ENCODE measurements at regions not wholly inside any gene's neighbourhood (a gene's known extent, or its start where the extent isn't known, plus 50 kb on each side); places are given as distances from the start of the nearest gene placed in this dataset.

DNA sequence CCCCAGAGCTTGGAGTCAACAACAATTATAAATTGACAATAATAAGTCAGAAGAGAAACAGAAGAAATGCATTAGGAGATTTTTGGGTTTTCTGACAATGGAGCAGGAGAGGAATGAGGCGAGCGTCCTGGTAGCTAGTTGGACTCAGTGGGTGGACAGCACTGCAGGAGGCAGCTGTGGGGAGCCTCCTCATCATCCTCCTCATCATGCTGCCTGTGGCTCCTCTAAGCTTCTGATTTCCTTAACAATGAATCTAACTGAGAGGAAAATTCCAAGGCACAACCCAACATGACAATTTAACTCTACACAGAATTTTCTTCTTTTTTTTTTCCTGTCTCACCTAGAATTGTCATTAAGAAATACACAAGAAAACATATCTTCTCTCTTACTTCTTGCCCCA, 357.1 kb upstream of the NOCT start:
- BruUV-seq (replicated peaks), result no TSS peak
- ChIA-PET POLR2A (interaction anchor here (0.7 kb wide), 1 partner anchor 13 kb away, joined by 3 read pairs; no protein-coding TSS in a partner anchor), CTCF (interaction anchor here (0.6 kb wide), 1 partner anchor 33 kb away, joined by 4 read pairs; no protein-coding TSS in a partner anchor)
- H3K4me3 Mint-ChIP-seq (ENCODE audit: unreplicated experiment), result no peak overlapping the region
- no peaks in the 10 kb centered on the region for H3K9me3 Mint-ChIP-seq (ENCODE audit: unreplicated experiment)
- H3K27me3 Mint-ChIP-seq (ENCODE audit: insufficient read depth, unreplicated experiment), result no peaks in the 10 kb centered on the region
- TF ChIP-seq CTCF (IDR thresholded peaks at IDR 0.05; ENCODE audit: unreplicated experiment), result no peak
- no peaks in the 10 kb centered on the region for H3K4me1 Mint-ChIP-seq (ENCODE audit: insufficient read depth, unreplicated experiment)
- intact Hi-C loops (cut with micrococcal nuclease), result no loop called here
- no peak for DNase-seq (ENCODE audit: unreplicated experiment)
- H3K36me3 Mint-ChIP-seq (ENCODE audit: insufficient read depth, unreplicated experiment), result no peaks in the 10 kb centered on the region
- H3K27ac Mint-ChIP-seq (ENCODE audit: low read depth, unreplicated experiment), result no peak overlapping the region

GRCh38 chr4:138656990-138657389, 358.6 kb upstream of the NOCT start:
- H3K36me3 Mint-ChIP-seq (ENCODE audit: insufficient read depth, unreplicated experiment), result no peaks in the 10 kb centered on the region
- no peak for TF ChIP-seq CTCF (IDR thresholded peaks at IDR 0.05; ENCODE audit: unreplicated experiment)
- no peak overlapping the region for H3K4me3 Mint-ChIP-seq (ENCODE audit: unreplicated experiment)
- no peaks in the 10 kb centered on the region for H3K27me3 Mint-ChIP-seq (ENCODE audit: insufficient read depth, unreplicated experiment)
- CTCF ChIA-PET, result no interaction called here
- no peak overlapping the region for H3K27ac Mint-ChIP-seq (ENCODE audit: low read depth, unreplicated experiment)
- no TSS peak for BruUV-seq (replicated peaks)
- no peaks in the 10 kb centered on the region for H3K9me3 Mint-ChIP-seq (ENCODE audit: unreplicated experiment)
- POLR2A ChIA-PET, result no interaction called here
- intact Hi-C loops (cut with micrococcal nuclease), result no loop called here
- no peaks in the 10 kb centered on the region for H3K4me1 Mint-ChIP-seq (ENCODE audit: insufficient read depth, unreplicated experiment)
- DNase-seq (ENCODE audit: unreplicated experiment), result no peak

DNA sequence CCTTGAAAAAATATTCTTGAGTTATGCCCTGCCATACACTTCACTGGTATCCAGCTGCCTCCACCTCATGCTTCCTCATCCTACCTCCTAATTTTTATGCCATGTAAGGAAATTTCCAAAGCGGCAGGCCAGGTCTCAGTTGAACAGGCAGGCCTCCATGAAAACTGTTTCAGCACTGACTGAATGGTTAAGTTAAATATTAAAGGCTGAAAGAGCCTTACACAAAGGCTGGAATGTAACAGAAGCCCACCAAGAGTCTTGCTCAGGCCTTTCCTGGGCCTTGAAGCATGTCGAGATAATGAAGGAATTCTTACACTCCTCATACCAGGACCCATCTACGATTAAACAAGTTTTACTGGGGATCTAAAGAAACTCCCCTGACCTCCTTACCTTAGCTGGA, 359.6 kb upstream of the NOCT start:
- Mint-ChIP-seq H3K27ac (ENCODE audit: low read depth, unreplicated experiment) (no peak overlapping the region), H3K9me3 (ENCODE audit: unreplicated experiment) (no peaks in the 10 kb centered on the region), H3K4me3 (ENCODE audit: unreplicated experiment) (no peak overlapping the region), H3K4me1 (ENCODE audit: insufficient read depth, unreplicated experiment) (no peaks in the 10 kb centered on the region), H3K27me3 (ENCODE audit: insufficient read depth, unreplicated experiment) (no peaks in the 10 kb centered on the region), H3K36me3 (ENCODE audit: insufficient read depth, unreplicated experiment) (no peaks in the 10 kb centered on the region)
- DNase-seq (ENCODE audit: unreplicated experiment), result no peak
- ChIA-PET CTCF (interaction anchor here (2.2 kb wide), 1 partner anchor 25 kb away, joined by 8 read pairs; no protein-coding TSS in a partner anchor), POLR2A (no interaction called here)
- no TSS peak for BruUV-seq (replicated peaks)
- intact Hi-C loops (cut with micrococcal nuclease), result no loop called here
- no peak for TF ChIP-seq CTCF (IDR thresholded peaks at IDR 0.05; ENCODE audit: unreplicated experiment)

DNA sequence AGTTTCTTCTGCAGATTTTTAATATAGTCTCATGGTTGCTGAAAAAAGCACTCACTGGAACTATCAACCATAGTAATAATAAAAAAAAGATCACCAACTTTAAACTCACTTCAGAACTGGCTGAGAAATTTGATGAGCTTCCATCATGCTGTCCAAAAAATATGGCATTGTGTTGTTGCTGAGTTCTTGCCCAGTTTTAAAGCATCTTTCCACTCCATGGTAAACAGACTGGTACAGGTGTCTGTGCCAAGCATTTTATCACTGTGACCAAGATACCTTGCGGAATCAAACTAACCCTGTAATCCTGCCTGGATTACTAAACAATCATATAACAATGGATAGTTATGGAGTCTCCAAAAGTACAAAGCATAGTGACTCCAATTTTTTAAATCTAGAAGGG, 360.3 kb upstream of the NOCT start:
- CTCF ChIA-PET, result interaction anchor here (2.2 kb wide), 1 partner anchor 26 kb away, joined by 8 read pairs; no protein-coding TSS in a partner anchor
- POLR2A ChIA-PET, result no interaction called here
- H3K4me3 Mint-ChIP-seq (ENCODE audit: unreplicated experiment), result no peak overlapping the region
- intact Hi-C loops (cut with micrococcal nuclease), result no loop called here
- no peak for DNase-seq (ENCODE audit: unreplicated experiment)
- H3K27me3 Mint-ChIP-seq (ENCODE audit: insufficient read depth, unreplicated experiment), result no peaks in the 10 kb centered on the region
- H3K36me3 Mint-ChIP-seq (ENCODE audit: insufficient read depth, unreplicated experiment), result no peaks in the 10 kb centered on the region
- BruUV-seq (replicated peaks), result no TSS peak
- H3K4me1 Mint-ChIP-seq (ENCODE audit: insufficient read depth, unreplicated experiment), result no peaks in the 10 kb centered on the region
- H3K27ac Mint-ChIP-seq (ENCODE audit: low read depth, unreplicated experiment), result no peak overlapping the region
- TF ChIP-seq CTCF (IDR thresholded peaks at IDR 0.05; ENCODE audit: unreplicated experiment), result no peak
- H3K9me3 Mint-ChIP-seq (ENCODE audit: unreplicated experiment), result no peaks in the 10 kb centered on the region

Measured in MCF 10A (cell line).